ENCODE measurements at regions not wholly inside any gene's neighbourhood (a gene's known extent, or its start where the extent isn't known, plus 50 kb on each side); places are given as distances from the start of the nearest gene placed in this dataset.

GRCh38 chr4:166174717-166175490, 301.9 kb downstream of the TLL1 start:
- intact Hi-C loops (cut with DNase I) = no loop called here
- TF ChIP-seq CTCF (IDR thresholded peaks at IDR 0.05) (no peak), POLR2A (IDR thresholded peaks at IDR 0.05; ENCODE audit: low read depth) (no peak), EP300 (IDR thresholded peaks at IDR 0.05) (no peak), POLR2AphosphoS5 (IDR thresholded peaks at IDR 0.05) (no peak)
- WGBS = 82% methylated on average over 4 of the region's 4 CpGs
- no peaks in the 10 kb centered on the region for H3K4me1 ChIP-seq
- no peak overlapping the region for H3K4me3 ChIP-seq
- peaks cover 0 to 6% (median 3%) of the 10 kb centered on the region in 4 donors for H3K9me3 ChIP-seq
- H3K27ac ChIP-seq (replicated peaks in 1 of 4) = no peak overlapping the region
- no peaks in the 10 kb centered on the region for H3K36me3 ChIP-seq
- no peaks in the 10 kb centered on the region for H3K27me3 ChIP-seq
- DNase-seq (ENCODE audit: extremely low spot score) = no peak

- Histone ChIP-seq H3K4me3 (no peak overlapping the region), H3K36me3 (no peaks in the 10 kb centered on the region), H3K27me3 (no peaks in the 10 kb centered on the region), H3K4me1 (no peaks in the 10 kb centered on the region), H3K27ac (replicated peaks in 1 of 4) (no peak overlapping the region), H3K9me3 (no peaks in the 10 kb centered on the region)
- WGBS = 67% methylated on average over 2 of the region's 2 CpGs
- DNase-seq (ENCODE audit: extremely low spot score) = no peak
- TF ChIP-seq CTCF (IDR thresholded peaks at IDR 0.05) (no peak), POLR2A (IDR thresholded peaks at IDR 0.05; ENCODE audit: low read depth) (no peak), POLR2AphosphoS5 (IDR thresholded peaks at IDR 0.05) (no peak), EP300 (IDR thresholded peaks at IDR 0.05) (no peak)
- intact Hi-C loops (cut with DNase I) = no loop called here
Measured at GRCh38 chr4:166182145-166182544, 309.1 kb downstream of the TLL1 start.

- DNase-seq (ENCODE audit: extremely low spot score) = no peak
- no peaks in the 10 kb centered on the region for H3K36me3 ChIP-seq
- H3K9me3 ChIP-seq = no peaks in the 10 kb centered on the region
- no peak for TF ChIP-seq POLR2A (IDR thresholded peaks at IDR 0.05; ENCODE audit: low read depth)
- no peak for TF ChIP-seq CTCF (IDR thresholded peaks at IDR 0.05)
- TF ChIP-seq POLR2AphosphoS5 (IDR thresholded peaks at IDR 0.05) = no peak
- TF ChIP-seq EP300 (IDR thresholded peaks at IDR 0.05) = no peak
- no peaks in the 10 kb centered on the region for H3K4me1 ChIP-seq
- no peak overlapping the region for H3K4me3 ChIP-seq
- no peaks in the 10 kb centered on the region for H3K27me3 ChIP-seq
- H3K27ac ChIP-seq (replicated peaks in 1 of 4) = no peak overlapping the region
- intact Hi-C loops (cut with DNase I) = no loop called here
Measured at GRCh38 chr4:166195101-166195500, 322.1 kb downstream of the TLL1 start.

GRCh38 chr4:166197166-166197565, 324.1 kb downstream of the TLL1 start:
- H3K36me3 ChIP-seq = no peaks in the 10 kb centered on the region
- H3K9me3 ChIP-seq = no peaks in the 10 kb centered on the region
- intact Hi-C loops (cut with DNase I) = no loop called here
- TF ChIP-seq CTCF (IDR thresholded peaks at IDR 0.05) (no peak), POLR2AphosphoS5 (IDR thresholded peaks at IDR 0.05) (no peak), POLR2A (IDR thresholded peaks at IDR 0.05; ENCODE audit: low read depth) (no peak), EP300 (IDR thresholded peaks at IDR 0.05) (no peak)
- no peaks in the 10 kb centered on the region for H3K27me3 ChIP-seq
- H3K27ac ChIP-seq (replicated peaks in 1 of 4) = no peak overlapping the region
- 89% methylated on average over 3 of the region's 3 CpGs for WGBS
- H3K4me1 ChIP-seq = no peaks in the 10 kb centered on the region
- no peak for DNase-seq (ENCODE audit: extremely low spot score)
- H3K4me3 ChIP-seq = no peak overlapping the region

- no peaks in the 10 kb centered on the region for H3K9me3 ChIP-seq
- WGBS = 80% methylated on average over 6 of the region's 6 CpGs
- H3K27me3 ChIP-seq = no peaks in the 10 kb centered on the region
- DNase-seq (ENCODE audit: extremely low spot score) = no peak
- no peak overlapping the region for H3K4me3 ChIP-seq
- intact Hi-C loops (cut with DNase I) = no loop called here
- no peaks in the 10 kb centered on the region for H3K36me3 ChIP-seq
- no peaks in the 10 kb centered on the region for H3K4me1 ChIP-seq
- no peak overlapping the region for H3K27ac ChIP-seq (replicated peaks in 1 of 4)
- TF ChIP-seq POLR2A (IDR thresholded peaks at IDR 0.05; ENCODE audit: low read depth) (no peak), CTCF (IDR thresholded peaks at IDR 0.05) (no peak), POLR2AphosphoS5 (IDR thresholded peaks at IDR 0.05) (no peak), EP300 (IDR thresholded peaks at IDR 0.05) (no peak)
Measured at GRCh38 chr4:166198041-166198440, 325.0 kb downstream of the TLL1 start.

Data from esophagus muscularis mucosa (tissue), 4 donors.